IMR-90 (cell line): ENCODE measurements at regions not wholly inside any gene's neighbourhood (a gene's known extent, or its start where the extent isn't known, plus 50 kb on each side); places are given as distances from the start of the nearest gene placed in this dataset.
A peak's percentile ranks its signal among the peaks of the same experiment; 100 is the strongest.

Experiments
- ATAC-seq: fragments of 200-7000 bp; cut with Tn5 transposase; 2 replicates; pipeline ENCODE4 v1.9.1; 2020; ENCODE audit warnings: low read depth, mild to moderate bottlenecking, moderate library complexity
- BruUV-seq: library from RNA; stranded (reverse); fragments of 400-500 nt; replicated peaks from 2 replicates; lab custom pipeline; 2021; lab: Mats Ljungman, UMichigan
- CTCF ChIA-PET: fragments of 300-600 bp; formaldehyde crosslinking; extraction: SDS; loops from one replicate; lab custom pipeline; 2021; ENCODE audit warnings: antibody characterized with exemption; lab: Yijun Ruan, JAX
- POLR2A ChIA-PET: fragments of 300-600 bp; sonication (Branson Sonifier 250); formaldehyde crosslinking; loops from one replicate; lab custom pipeline; 2022; ENCODE audit warnings: antibody characterized with exemption; ENCODE audit not compliant: unreplicated experiment; lab: Charles Lee
- DNase-seq: peaks from one replicate; pipeline ENCODE4 v3.0.0; 2013
- H2AFZ ChIP-seq: replicated peaks from 2 replicates; pipeline ENCODE3; 2013; ENCODE audit warnings: low read length, mild to moderate bottlenecking; ENCODE audit not compliant: poor library complexity
- H2AK5ac ChIP-seq: 2 replicates; pipeline ENCODE4 v1.6.1; 2013; ENCODE audit warnings: low read depth, low read length, inconsistent platforms
- H2AK9ac ChIP-seq: replicated peaks from 2 replicates; pipeline ENCODE3; 2013; ENCODE audit warnings: mild to moderate bottlenecking, low read depth, low read length, moderate library complexity; ENCODE audit not compliant: poor library complexity
- H2BK120ac ChIP-seq: 2 replicates; pipeline ENCODE4 v1.6.1; 2013; ENCODE audit warnings: low read depth, low read length, inconsistent platforms
- H2BK15ac ChIP-seq: 3 replicates; pipeline ENCODE4 v1.6.1; 2013; ENCODE audit warnings: low read depth, low read length, inconsistent platforms
- H2BK20ac ChIP-seq: 2 replicates; pipeline ENCODE4 v1.6.1; 2013; ENCODE audit warnings: low read depth, mild to moderate bottlenecking, inconsistent platforms, low read length, moderate library complexity
- H2BK5ac ChIP-seq: 2 replicates; pipeline ENCODE4 v1.6.1; 2013; ENCODE audit warnings: mild to moderate bottlenecking, low read depth, low read length, inconsistent platforms; ENCODE audit not compliant: poor library complexity, severe bottlenecking
- H3K14ac ChIP-seq: replicated peaks from 2 replicates; pipeline ENCODE4 v1.6.1; 2013; ENCODE audit warnings: low read depth, low read length, inconsistent platforms
- H3K18ac ChIP-seq: 2 replicates; pipeline ENCODE4 v1.6.1; 2013; ENCODE audit warnings: low read depth, low read length, control low read depth
- H3K23ac ChIP-seq: 2 replicates; pipeline ENCODE4 v1.6.1; 2013; ENCODE audit warnings: low read depth, low read length, inconsistent platforms
- H3K27ac ChIP-seq: 2 replicates; pipeline ENCODE4 v1.5.1; 2013; ENCODE audit warnings: mild to moderate bottlenecking, control low read depth, low read length; ENCODE audit not compliant: insufficient read depth
- H3K27me3 ChIP-seq: 2 replicates; pipeline ENCODE4 v1.6.1; 2013; ENCODE audit warnings: low read length; ENCODE audit not compliant: control insufficient read depth, insufficient read depth
- H3K36me3 ChIP-seq: 2 replicates; pipeline ENCODE4 v1.6.1; 2013; ENCODE audit warnings: low read length, mixed read lengths; ENCODE audit not compliant: control insufficient read depth, insufficient read depth
- H3K4ac ChIP-seq: 2 replicates; pipeline ENCODE4 v1.6.1; 2013; ENCODE audit warnings: low read depth, low read length, inconsistent platforms
- H3K4me1 ChIP-seq: 2 replicates; pipeline ENCODE4 v1.6.1; 2013; ENCODE audit warnings: low read length, mixed read lengths; ENCODE audit not compliant: control insufficient read depth, insufficient read depth
- H3K4me2 ChIP-seq: 2 replicates; pipeline ENCODE4 v1.6.1; 2013; ENCODE audit warnings: low read depth, mild to moderate bottlenecking, control low read depth, low read length, moderate library complexity
- H3K4me3 ChIP-seq: 2 replicates; pipeline ENCODE4 v1.5.1; 2013; ENCODE audit warnings: low read depth, mild to moderate bottlenecking, control low read depth, low read length, moderate library complexity; ENCODE audit not compliant: insufficient read depth
- H3K56ac ChIP-seq: 2 replicates; pipeline ENCODE4 v1.6.1; 2013; ENCODE audit warnings: low read length, inconsistent platforms; ENCODE audit not compliant: insufficient read depth; ENCODE audit errors: extremely low read depth
- H3K79me1 ChIP-seq, 2 experiments: 2 replicates each; pipeline ENCODE4 v1.6.1; 2013; ENCODE audit warnings: low read length in 2 of 2, inconsistent platforms in 1 of 2, low read depth in 1 of 2
- H3K9ac ChIP-seq: 2 replicates; pipeline ENCODE4 v1.6.1; 2013; ENCODE audit warnings: low read depth, low read length, control low read depth
- H3K9me1 ChIP-seq: 2 replicates; pipeline ENCODE4 v1.6.1; 2013; ENCODE audit warnings: low read length, inconsistent platforms; ENCODE audit not compliant: insufficient read depth
- H3K9me3 ChIP-seq: 2 replicates; pipeline ENCODE4 v1.6.1; 2013; ENCODE audit warnings: low read length; ENCODE audit not compliant: control insufficient read depth, insufficient read depth
- H4K20me1 ChIP-seq: 2 replicates; pipeline ENCODE4 v1.6.1; 2013; ENCODE audit warnings: low read length, inconsistent platforms; ENCODE audit not compliant: insufficient read depth
- H4K5ac ChIP-seq: 2 replicates; pipeline ENCODE4 v1.6.1; 2013; ENCODE audit warnings: mild to moderate bottlenecking, low read depth, low read length, control low read depth
- H4K8ac ChIP-seq, 2 experiments: 2 replicates each; pipeline ENCODE4 v1.6.1; 2013; ENCODE audit warnings: low read depth in 2 of 2, low read length in 2 of 2, control low read depth in 1 of 2, inconsistent platforms in 1 of 2
- H4K91ac ChIP-seq: 2 replicates; pipeline ENCODE4 v1.6.1; 2013; ENCODE audit warnings: low read depth, low read length, inconsistent platforms; ENCODE audit not compliant: insufficient read depth
- CEBPB ChIP-seq: IDR thresholded peaks from 2 replicates; pipeline ENCODE4 v1.6.1; 2012; ENCODE audit warnings: low read depth, low read length, improper control_type of control experiment
- NFE2L2 ChIP-seq: fragments of 150-350 bp; IDR thresholded peaks from 2 replicates; pipeline ENCODE4 v1.6.1; 2016; ENCODE audit warnings: low read depth, mild to moderate bottlenecking, low read length
- RAD21 ChIP-seq: IDR thresholded peaks from 2 replicates; pipeline ENCODE4 v1.6.1; 2012; ENCODE audit warnings: low read length, improper control_type of control experiment
- WGBS, 2 experiments: methylation state at CpG; one replicate each; pipeline versions ENCODE4 v1.1.5 to v1.1.7; 2013; ENCODE audit warnings: missing lambda C conversion rate in 2 of 2; ENCODE audit not compliant: insufficient read length in 1 of 2; ENCODE audit errors: extremely low coverage in 2 of 2; 5-methylcytosine and 5-hydroxymethylcytosine counted together
- dilution Hi-C: fragments of 300-500 bp; cut with HindIII; formaldehyde crosslinking; loops from one replicate; pipeline ENCODE4 v1.14.3; 2018; ENCODE audit warnings: low sequenced_read_pairs; ENCODE audit not compliant: unreplicated experiment
- in situ Hi-C: fragments of 300-500 bp; cut with MboI; formaldehyde crosslinking; loops from 3 replicates; pipeline ENCODE4 v1.14.3; 2019; ENCODE audit warnings: low sequenced_read_pairs, inconsistent platforms, mixed read lengths
- intact Hi-C: fragments of 100-400 bp; cut with micrococcal nuclease; formaldehyde crosslinking; loops from 2 replicates; pipeline ENCODE4 v1.10.0; 2022
- TF ChIP-seq, protein P1 (sequence below): fragments of 150-350 bp; IDR thresholded peaks from 2 replicates; pipeline ENCODE4 v1.6.1; 2017; ENCODE audit warnings: mild to moderate bottlenecking, antibody characterized with exemption, low read length, low read depth
- TF ChIP-seq, protein P2 (sequence below): conservative IDR thresholded peaks from 2 replicates; pipeline ENCODE4 v1.5.1; 2012; ENCODE audit warnings: mild to moderate bottlenecking, low read depth, low read length, improper control_type of control experiment

GRCh38 chr19:28981518-28981917 lies 231.4 kb downstream of the UQCRFS1 start:
- dilution Hi-C loops: no loop called here
- no peak overlapping the region for H3K23ac ChIP-seq

More at GRCh38 chr19:28981518-28981917, 231.4 kb downstream of the UQCRFS1 start:
- H3K4ac ChIP-seq: no peak overlapping the region
- H4K8ac ChIP-seq: no peak overlapping the region
- no TSS peak for BruUV-seq
- no peak overlapping the region for H2AK9ac ChIP-seq
- no peak overlapping the region for H3K27ac ChIP-seq
- peak overlapping the region; percentile 46 for H2AFZ ChIP-seq
- no peak overlapping the region for H3K9ac ChIP-seq
- no peak overlapping the region for H4K91ac ChIP-seq
- intact Hi-C loops (no loop called here), in situ Hi-C loops (loop anchor here (25.0 kb wide), 1 partner anchor 244 kb away; no protein-coding TSS in a partner anchor)
- no peak overlapping the region for H2BK20ac ChIP-seq
- TF ChIP-seq, protein P1, sequence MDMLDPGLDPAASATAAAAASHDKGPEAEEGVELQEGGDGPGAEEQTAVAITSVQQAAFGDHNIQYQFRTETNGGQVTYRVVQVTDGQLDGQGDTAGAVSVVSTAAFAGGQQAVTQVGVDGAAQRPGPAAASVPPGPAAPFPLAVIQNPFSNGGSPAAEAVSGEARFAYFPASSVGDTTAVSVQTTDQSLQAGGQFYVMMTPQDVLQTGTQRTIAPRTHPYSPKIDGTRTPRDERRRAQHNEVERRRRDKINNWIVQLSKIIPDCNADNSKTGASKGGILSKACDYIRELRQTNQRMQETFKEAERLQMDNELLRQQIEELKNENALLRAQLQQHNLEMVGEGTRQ: no peak
- TF ChIP-seq CEBPB (no peak), NFE2L2 (no peak), RAD21 (no peak)
- TF ChIP-seq, protein P2, sequence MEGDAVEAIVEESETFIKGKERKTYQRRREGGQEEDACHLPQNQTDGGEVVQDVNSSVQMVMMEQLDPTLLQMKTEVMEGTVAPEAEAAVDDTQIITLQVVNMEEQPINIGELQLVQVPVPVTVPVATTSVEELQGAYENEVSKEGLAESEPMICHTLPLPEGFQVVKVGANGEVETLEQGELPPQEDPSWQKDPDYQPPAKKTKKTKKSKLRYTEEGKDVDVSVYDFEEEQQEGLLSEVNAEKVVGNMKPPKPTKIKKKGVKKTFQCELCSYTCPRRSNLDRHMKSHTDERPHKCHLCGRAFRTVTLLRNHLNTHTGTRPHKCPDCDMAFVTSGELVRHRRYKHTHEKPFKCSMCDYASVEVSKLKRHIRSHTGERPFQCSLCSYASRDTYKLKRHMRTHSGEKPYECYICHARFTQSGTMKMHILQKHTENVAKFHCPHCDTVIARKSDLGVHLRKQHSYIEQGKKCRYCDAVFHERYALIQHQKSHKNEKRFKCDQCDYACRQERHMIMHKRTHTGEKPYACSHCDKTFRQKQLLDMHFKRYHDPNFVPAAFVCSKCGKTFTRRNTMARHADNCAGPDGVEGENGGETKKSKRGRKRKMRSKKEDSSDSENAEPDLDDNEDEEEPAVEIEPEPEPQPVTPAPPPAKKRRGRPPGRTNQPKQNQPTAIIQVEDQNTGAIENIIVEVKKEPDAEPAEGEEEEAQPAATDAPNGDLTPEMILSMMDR: no peak
- no peak overlapping the region for H2BK5ac ChIP-seq
- no peak for DNase-seq
- H3K18ac ChIP-seq: no peak overlapping the region
- H3K4me1 ChIP-seq: no peaks in the 10 kb centered on the region
- H4K20me1 ChIP-seq: no peaks in the 10 kb centered on the region
- H3K9me3 ChIP-seq: peaks cover 3% of the 10 kb centered on the region; the same call in 1 of the 2 replicates
- H3K14ac ChIP-seq: no peak overlapping the region
- ChIA-PET CTCF (no interaction called here), POLR2A (no interaction called here)
- no peak overlapping the region for H3K4me2 ChIP-seq
- H2BK120ac ChIP-seq: no peak overlapping the region
- ATAC-seq: no peak
- H3K4me3 ChIP-seq: no peak overlapping the region
- no peak overlapping the region for H2BK15ac ChIP-seq
- no peaks in the 10 kb centered on the region for H3K36me3 ChIP-seq
- H3K56ac ChIP-seq: no peak overlapping the region
- no peaks in the 10 kb centered on the region for H3K9me1 ChIP-seq
- peaks cover 2% of the 10 kb centered on the region for H3K27me3 ChIP-seq
- WGBS, 2 experiments: 65% methylated on average over 11 of the region's 11 CpGs; no CpG with 5 or more reads in 1 of the 2 experiments
- H2AK5ac ChIP-seq: no peak overlapping the region
- H3K79me1 ChIP-seq: no peaks in the 10 kb centered on the region
- no peak overlapping the region for H4K5ac ChIP-seq
